ENCODE measurements at regions not wholly inside any gene's neighbourhood (a gene's known extent, or its start where the extent isn't known, plus 50 kb on each side); places are given as distances from the start of the nearest gene placed in this dataset.
"Not testable (repeated sequence)": the region's sequence is repeated elsewhere in the genome, so short reads cannot be mapped to it uniquely, and the experiment has no call there.

- no peak for DNase-seq (ENCODE audit: low read depth in 4 of 4, low spot score in 3 of 4)
These were observed 263.9 kb downstream of the KTN1 start for GRCh38 chr14:55843718-55844403.

GRCh38 chr14:55845963-55846825 is 266.2 kb downstream of the KTN1 start:
- no peak for DNase-seq (ENCODE audit: low read depth in 4 of 4, low spot score in 3 of 4)

DNA sequence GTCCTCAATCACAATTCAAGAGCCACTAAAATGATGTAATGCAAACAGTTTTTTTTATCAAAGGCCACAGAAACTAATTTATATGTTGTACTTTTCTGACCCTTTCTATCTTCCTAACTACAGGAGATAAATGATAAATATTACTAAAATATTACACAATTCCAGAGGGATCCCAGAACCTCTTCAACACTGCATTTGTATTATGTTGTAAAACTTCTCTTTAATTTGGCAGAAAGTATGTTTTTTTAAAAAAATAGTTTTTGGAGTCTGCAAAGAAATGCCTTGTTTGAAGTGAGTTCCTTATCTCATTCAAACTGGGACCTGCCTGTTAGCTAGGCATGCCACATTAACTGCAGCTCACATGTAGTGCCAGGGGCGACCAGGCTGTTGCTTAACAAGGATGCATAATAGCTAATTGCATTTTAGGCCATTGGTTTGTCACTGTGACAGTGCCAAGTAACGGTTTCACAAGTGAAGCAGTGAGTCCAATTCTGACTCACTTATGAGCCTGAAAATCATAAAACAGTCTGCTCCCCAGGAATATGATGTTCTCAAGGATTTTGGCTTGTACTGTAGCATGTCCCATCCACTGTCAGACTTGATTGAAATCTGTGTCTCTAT is 266.9 kb downstream of the KTN1 start:
- DNase-seq (ENCODE audit: low read depth in 4 of 4, low spot score in 3 of 4): no peak

GRCh38 chr14:55847766-55848165 is 267.8 kb downstream of the KTN1 start:
- no peak for DNase-seq (ENCODE audit: low read depth in 4 of 4, low spot score in 3 of 4)

GRCh38 chr14:55848964-55849363 is 269.0 kb downstream of the KTN1 start:
- no peak for DNase-seq (ENCODE audit: low read depth in 4 of 4, low spot score in 3 of 4)

- no peak for DNase-seq (ENCODE audit: low read depth in 4 of 4, low spot score in 3 of 4)
These were observed 268.4 kb upstream of the PELI2 start for GRCh38 chr14:55849833-55850232.

DNA sequence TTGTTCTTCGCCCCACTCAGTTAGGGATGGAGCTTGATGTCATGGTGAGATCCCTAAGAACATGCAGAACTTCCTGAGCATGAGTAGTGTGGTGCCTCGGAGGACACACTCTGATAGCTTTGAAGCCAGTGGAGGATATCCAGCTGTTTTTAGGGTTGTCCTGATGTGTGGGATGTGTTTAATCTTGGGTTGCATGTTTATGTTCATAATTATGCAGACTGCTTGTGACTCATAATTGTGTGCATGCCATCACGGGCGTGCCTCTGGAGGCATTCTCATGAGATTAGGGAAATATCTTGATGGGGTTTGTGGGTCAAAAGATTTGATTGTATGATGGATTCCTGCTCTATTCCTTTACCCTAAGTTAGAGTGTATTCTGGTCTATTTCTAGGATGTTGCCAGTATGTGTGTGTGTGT is 267.4 kb upstream of the PELI2 start:
- DNase-seq (ENCODE audit: low read depth in 4 of 4, low spot score in 3 of 4): no peak

DNA sequence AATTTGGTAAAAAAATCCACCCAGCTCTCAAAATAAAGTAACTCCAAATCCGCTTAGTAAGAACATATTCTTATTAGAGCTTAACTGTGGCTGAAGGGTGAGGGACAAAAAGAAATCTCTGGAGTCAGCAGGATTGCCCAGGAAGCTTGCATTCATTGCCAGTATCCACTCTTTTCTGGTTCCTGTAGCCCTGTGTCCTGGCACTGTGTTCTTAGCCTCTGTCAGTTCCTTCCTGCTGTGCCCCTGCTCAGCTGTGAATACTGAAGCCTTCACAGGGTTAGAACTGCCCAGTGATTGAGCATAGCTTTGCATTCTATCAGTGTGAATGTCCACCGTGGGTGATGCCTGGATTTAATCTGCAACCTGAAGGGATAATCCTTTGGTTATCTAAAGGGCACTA is 266.9 kb upstream of the PELI2 start:
- no peak for DNase-seq (ENCODE audit: low read depth in 4 of 4, low spot score in 3 of 4)

DNA sequence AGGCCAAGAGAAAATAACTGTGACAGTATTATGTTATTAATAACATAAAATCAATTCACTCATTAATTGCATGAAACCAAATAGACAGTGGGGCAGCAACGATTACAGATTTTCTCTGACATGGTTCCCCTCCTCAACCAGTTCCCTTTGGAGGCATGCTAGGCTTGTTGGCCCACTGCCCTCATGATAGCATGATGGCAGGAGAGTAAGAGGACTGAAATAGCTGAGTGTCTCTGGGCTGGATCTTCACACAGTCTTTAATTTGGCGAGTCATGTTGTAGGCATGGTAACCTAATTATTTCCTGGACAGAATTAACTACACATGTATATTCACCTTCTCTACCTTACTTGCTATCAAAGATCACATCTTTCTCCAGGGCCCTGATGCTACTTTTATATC is 266.2 kb upstream of the PELI2 start:
- DNase-seq (ENCODE audit: low read depth in 4 of 4, low spot score in 3 of 4): no peak

- no peak for DNase-seq (ENCODE audit: low read depth in 4 of 4, low spot score in 3 of 4)
These were observed 262.5 kb upstream of the PELI2 start for GRCh38 chr14:55855751-55856150.

GRCh38 chr14:55858604-55859003 is 259.6 kb upstream of the PELI2 start:
- no peak for DNase-seq (ENCODE audit: low read depth in 4 of 4, low spot score in 3 of 4)

GRCh38 chr14:55861561-55861960 is 256.6 kb upstream of the PELI2 start:
- not testable (repeated sequence) for DNase-seq (ENCODE audit: low read depth in 4 of 4, low spot score in 3 of 4)

GRCh38 chr14:55864890-55865655 is 253.1 kb upstream of the PELI2 start:
- DNase-seq (ENCODE audit: low read depth in 4 of 4, low spot score in 3 of 4): no peak

GRCh38 chr14:55867311-55867710 is 250.9 kb upstream of the PELI2 start:
- no peak for DNase-seq (ENCODE audit: low read depth in 4 of 4, low spot score in 3 of 4)

- DNase-seq (ENCODE audit: low read depth in 4 of 4, low spot score in 3 of 4): no peak
These were observed 250.5 kb upstream of the PELI2 start for GRCh38 chr14:55867719-55868118.

GRCh38 chr14:55869397-55870049 is 248.7 kb upstream of the PELI2 start:
- no peak for DNase-seq (ENCODE audit: low read depth in 4 of 4, low spot score in 3 of 4)

GRCh38 chr14:55873169-55873568 is 245.0 kb upstream of the PELI2 start:
- no peak for DNase-seq (ENCODE audit: low read depth in 4 of 4, low spot score in 3 of 4)

DNA sequence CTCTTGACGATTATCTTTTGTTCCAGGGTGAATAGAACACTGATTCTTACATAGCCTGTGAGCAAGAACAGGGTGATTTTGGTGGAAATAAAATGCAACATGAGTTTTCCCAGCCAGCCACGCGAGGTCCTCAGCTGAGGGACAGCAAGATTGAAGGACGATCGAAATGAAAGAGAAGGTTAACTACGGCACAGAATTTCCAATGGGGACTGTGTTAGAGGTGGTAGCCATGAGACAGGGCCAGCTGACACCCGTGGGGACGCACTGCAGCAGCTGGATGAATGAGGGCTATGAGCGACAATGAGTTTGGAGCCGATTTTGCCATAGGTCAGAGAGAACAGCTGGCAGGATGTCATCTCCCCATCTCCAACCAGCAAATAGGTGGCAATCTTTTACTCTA is 243.4 kb upstream of the PELI2 start:
- no peak for DNase-seq (ENCODE audit: low read depth in 4 of 4, low spot score in 3 of 4)

DNA sequence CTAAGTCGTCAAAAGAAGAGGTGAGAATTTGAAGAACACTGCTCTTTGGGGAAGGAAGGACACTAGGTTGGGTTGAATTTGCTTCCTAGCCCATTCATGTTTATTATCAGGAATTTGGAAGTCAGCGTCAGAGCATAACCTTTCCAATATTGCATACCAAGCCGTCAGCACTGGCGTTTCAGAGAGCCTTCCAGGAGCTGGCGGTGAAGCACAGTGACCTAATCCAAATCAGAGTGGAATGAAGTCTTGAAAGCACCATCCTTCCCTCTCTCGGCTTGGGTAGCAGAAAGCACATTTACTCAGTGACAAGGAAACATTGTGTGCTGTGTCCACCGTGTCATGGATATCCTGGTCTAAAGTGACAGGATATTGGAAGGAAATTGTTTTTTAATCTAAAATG is 240.3 kb upstream of the PELI2 start:
- DNase-seq (ENCODE audit: low read depth in 4 of 4, low spot score in 3 of 4): no peak

GRCh38 chr14:55881577-55882241 is 236.5 kb upstream of the PELI2 start:
- no peak for DNase-seq (ENCODE audit: low read depth in 4 of 4, low spot score in 3 of 4)

Data from right renal pelvis (tissue), 4 donors.